ENCODE measurements at regions not wholly inside any gene's neighbourhood (a gene's known extent, or its start where the extent isn't known, plus 50 kb on each side); places are given as distances from the start of the nearest gene placed in this dataset.
A peak's percentile ranks its signal among the peaks of the same experiment; 100 is the strongest.

- Histone ChIP-seq H3K9me3 (no peaks in the 10 kb centered on the region), H3K4me1 (no peaks in the 10 kb centered on the region), H3K27ac (no peak overlapping the region), H3K4me3 (no peak overlapping the region), H3K27me3 (peaks cover 0 to 30% (median 7%) of the 10 kb centered on the region in 7 donors), H3K36me3 (no peaks in the 10 kb centered on the region)
- intact Hi-C loops (cut with DNase I), result no loop called here
- 85 to 92% methylated on average over 4 of the region's 4 CpGs for WGBS, 2 donors
- TF ChIP-seq, protein P1, sequence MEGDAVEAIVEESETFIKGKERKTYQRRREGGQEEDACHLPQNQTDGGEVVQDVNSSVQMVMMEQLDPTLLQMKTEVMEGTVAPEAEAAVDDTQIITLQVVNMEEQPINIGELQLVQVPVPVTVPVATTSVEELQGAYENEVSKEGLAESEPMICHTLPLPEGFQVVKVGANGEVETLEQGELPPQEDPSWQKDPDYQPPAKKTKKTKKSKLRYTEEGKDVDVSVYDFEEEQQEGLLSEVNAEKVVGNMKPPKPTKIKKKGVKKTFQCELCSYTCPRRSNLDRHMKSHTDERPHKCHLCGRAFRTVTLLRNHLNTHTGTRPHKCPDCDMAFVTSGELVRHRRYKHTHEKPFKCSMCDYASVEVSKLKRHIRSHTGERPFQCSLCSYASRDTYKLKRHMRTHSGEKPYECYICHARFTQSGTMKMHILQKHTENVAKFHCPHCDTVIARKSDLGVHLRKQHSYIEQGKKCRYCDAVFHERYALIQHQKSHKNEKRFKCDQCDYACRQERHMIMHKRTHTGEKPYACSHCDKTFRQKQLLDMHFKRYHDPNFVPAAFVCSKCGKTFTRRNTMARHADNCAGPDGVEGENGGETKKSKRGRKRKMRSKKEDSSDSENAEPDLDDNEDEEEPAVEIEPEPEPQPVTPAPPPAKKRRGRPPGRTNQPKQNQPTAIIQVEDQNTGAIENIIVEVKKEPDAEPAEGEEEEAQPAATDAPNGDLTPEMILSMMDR (IDR thresholded peaks at IDR 0.05), result no peak
- ATAC-seq, result no peak
- no peak for DNase-seq
Measured at GRCh38 chr1:29956349-29957030, 720.2 kb downstream of the PTPRU start.

DNA sequence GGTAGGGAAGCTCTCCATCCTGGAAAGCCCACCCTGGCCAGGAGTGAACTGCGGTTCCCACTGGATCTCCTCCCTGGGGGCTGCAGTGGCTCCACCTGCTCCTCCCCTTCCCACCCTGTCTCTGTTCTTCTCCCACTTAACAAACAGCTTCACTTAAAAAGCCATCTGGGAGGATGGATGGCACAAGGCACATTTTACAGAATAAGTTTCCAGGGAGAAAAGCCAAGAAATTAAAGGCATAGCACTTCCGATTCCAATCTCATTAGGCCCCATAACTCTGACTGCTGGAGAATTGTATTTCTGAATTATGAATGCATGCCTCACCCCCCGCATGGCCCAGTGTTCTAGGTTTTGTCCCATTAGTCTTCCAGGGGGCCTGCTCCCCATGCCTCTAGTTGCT is 718.3 kb downstream of the PTPRU start:
- Histone ChIP-seq H3K9me3 (no peaks in the 10 kb centered on the region), H3K27me3 (peaks cover 0 to 20% (median 0%) of the 10 kb centered on the region in 7 donors), H3K4me1 (no peaks in the 10 kb centered on the region), H3K36me3 (no peaks in the 10 kb centered on the region), H3K27ac (no peak overlapping the region), H3K4me3 (no peak overlapping the region)
- WGBS, 2 donors, result 80 to 84% methylated on average over 3 of the region's 3 CpGs
- DNase-seq (no peak), ATAC-seq (no peak)
- intact Hi-C loops (cut with DNase I), result no loop called here
- TF ChIP-seq, protein P1 (IDR thresholded peaks at IDR 0.05), result no peak

DNA sequence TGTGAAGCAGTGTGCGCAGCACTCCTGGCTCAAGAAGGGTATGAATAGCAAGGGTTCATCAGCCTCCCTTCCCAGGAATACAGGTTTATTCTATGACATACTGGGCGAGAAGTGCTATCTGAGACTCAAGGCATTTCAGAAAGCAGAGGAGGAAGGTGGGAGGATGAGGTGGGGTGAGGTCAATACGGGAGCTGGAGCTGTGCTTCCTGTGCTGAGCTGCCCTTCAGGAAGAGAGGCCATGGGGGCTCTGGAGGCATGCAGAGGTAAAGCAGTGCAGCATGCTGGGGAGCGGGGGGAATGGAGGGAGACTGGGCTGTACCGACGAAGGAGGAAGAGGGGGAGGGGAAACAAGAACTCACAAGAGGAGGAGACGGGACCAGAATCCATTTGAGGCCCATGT is 717.6 kb downstream of the PTPRU start:
- Histone ChIP-seq H3K4me3 (no peak overlapping the region), H3K9me3 (no peaks in the 10 kb centered on the region), H3K27me3 (peaks cover 0 to 22% (median 0%) of the 10 kb centered on the region in 7 donors), H3K27ac (no peak overlapping the region), H3K4me1 (no peaks in the 10 kb centered on the region), H3K36me3 (no peaks in the 10 kb centered on the region)
- TF ChIP-seq, protein P1 (IDR thresholded peaks at IDR 0.05), result no peak
- intact Hi-C loops (cut with DNase I), result no loop called here
- WGBS, 2 donors, result 24 to 44% methylated on average over 7 of the region's 7 CpGs
- no peak for DNase-seq
- peak in 2 of 8 donors; percentile 37 to 42 for ATAC-seq

GRCh38 chr1:29949676-29950075 is 713.4 kb downstream of the PTPRU start:
- 32 to 58% methylated on average over 1 of the region's 1 CpG for WGBS, 2 donors
- TF ChIP-seq, protein P1 (IDR thresholded peaks at IDR 0.05), result no peak
- H3K9me3 ChIP-seq, result no peaks in the 10 kb centered on the region
- no peak overlapping the region for H3K4me3 ChIP-seq
- ATAC-seq (no peak), DNase-seq (no peak)
- no peak overlapping the region for H3K27ac ChIP-seq
- intact Hi-C loops (cut with DNase I), result loop anchor here in 1 of 10 donors (10.0 kb wide), 1 partner anchor 85 kb away; no protein-coding TSS in a partner anchor
- peaks cover 0 to 52% (median 17%) of the 10 kb centered on the region in 7 donors for H3K27me3 ChIP-seq
- no peaks in the 10 kb centered on the region for H3K36me3 ChIP-seq
- H3K4me1 ChIP-seq, result no peaks in the 10 kb centered on the region

Data from heart right ventricle (tissue), 16 donors.